HL-60 (cell line): ENCODE measurements at regions not wholly inside any gene's neighbourhood (a gene's known extent, or its start where the extent isn't known, plus 50 kb on each side); places are given as distances from the start of the nearest gene placed in this dataset.

Source experiments
- DNase-seq, 2 experiments: peaks; one replicate each; pipeline ENCODE4 v3.0.0-alpha.2; 2010 to 2020; ENCODE audit warnings: low read depth in 1 of 2, low spot score in 1 of 2
- H3K27ac ChIP-seq: fragments of 250-450 bp; sonication (Bioruptor Pico); replicated peaks from 2 replicates; pipeline ENCODE4 v1.5.1; 2020; ENCODE audit warnings: mild to moderate bottlenecking, moderate library complexity
- H3K27me3 ChIP-seq: fragments of 250-450 bp; sonication (Bioruptor Pico); 2 replicates; pipeline ENCODE4 v1.5.1; 2021; ENCODE audit warnings: mild to moderate bottlenecking, moderate library complexity; ENCODE audit not compliant: insufficient read depth, poor library complexity, severe bottlenecking
- H3K4me3 ChIP-seq: replicated peaks from 2 replicates; pipeline ENCODE4 v1.5.1; 2011; ENCODE audit warnings: mild to moderate bottlenecking, control low read depth, low read length; ENCODE audit not compliant: insufficient read depth
- GABPA ChIP-seq: IDR thresholded peaks from 2 replicates; pipeline ENCODE4 v1.6.1; 2012; ENCODE audit warnings: low read depth
- POLR2AphosphoS5 ChIP-seq: IDR thresholded peaks from 2 replicates; pipeline ENCODE4 v1.6.1; 2012; ENCODE audit warnings: low read depth
- SPI1 ChIP-seq: IDR thresholded peaks from 2 replicates; pipeline ENCODE4 v1.6.1; 2012; ENCODE audit warnings: low read depth, mild to moderate bottlenecking, borderline replicate concordance
- TF ChIP-seq, protein P1 (sequence below): IDR thresholded peaks from 2 replicates; pipeline ENCODE4 v1.6.1; 2012; ENCODE audit warnings: low read depth; ENCODE audit not compliant: insufficient replicate concordance
- TF ChIP-seq, protein P2 (sequence below): IDR thresholded peaks from one replicate; pipeline ENCODE4 v1.5.1; 2011; ENCODE audit warnings: low read length, control low read depth, inconsistent platforms; ENCODE audit not compliant: insufficient read depth

DNA sequence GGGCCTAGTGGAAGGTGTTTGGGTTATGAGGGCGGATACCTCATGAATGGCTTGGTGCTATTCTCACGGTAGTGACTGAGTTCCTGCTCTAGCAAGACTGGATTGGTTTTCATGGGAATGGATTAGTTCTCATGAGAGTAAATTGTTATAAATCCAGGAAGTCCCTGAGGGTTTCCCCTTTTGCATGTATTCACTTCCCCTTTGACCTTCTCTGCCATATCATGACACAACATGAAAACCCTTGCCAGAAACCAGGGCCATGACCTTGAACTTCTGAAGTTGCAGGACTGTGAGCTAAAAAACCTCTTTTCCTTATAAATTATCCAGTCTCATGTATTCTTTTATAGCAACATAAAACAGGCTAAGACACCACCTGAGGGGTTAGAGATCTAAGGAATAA is 529.7 kb upstream of the RPS6KA3 start:
- TF ChIP-seq, protein P1, sequence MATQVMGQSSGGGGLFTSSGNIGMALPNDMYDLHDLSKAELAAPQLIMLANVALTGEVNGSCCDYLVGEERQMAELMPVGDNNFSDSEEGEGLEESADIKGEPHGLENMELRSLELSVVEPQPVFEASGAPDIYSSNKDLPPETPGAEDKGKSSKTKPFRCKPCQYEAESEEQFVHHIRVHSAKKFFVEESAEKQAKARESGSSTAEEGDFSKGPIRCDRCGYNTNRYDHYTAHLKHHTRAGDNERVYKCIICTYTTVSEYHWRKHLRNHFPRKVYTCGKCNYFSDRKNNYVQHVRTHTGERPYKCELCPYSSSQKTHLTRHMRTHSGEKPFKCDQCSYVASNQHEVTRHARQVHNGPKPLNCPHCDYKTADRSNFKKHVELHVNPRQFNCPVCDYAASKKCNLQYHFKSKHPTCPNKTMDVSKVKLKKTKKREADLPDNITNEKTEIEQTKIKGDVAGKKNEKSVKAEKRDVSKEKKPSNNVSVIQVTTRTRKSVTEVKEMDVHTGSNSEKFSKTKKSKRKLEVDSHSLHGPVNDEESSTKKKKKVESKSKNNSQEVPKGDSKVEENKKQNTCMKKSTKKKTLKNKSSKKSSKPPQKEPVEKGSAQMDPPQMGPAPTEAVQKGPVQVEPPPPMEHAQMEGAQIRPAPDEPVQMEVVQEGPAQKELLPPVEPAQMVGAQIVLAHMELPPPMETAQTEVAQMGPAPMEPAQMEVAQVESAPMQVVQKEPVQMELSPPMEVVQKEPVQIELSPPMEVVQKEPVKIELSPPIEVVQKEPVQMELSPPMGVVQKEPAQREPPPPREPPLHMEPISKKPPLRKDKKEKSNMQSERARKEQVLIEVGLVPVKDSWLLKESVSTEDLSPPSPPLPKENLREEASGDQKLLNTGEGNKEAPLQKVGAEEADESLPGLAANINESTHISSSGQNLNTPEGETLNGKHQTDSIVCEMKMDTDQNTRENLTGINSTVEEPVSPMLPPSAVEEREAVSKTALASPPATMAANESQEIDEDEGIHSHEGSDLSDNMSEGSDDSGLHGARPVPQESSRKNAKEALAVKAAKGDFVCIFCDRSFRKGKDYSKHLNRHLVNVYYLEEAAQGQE = no peak
- TF ChIP-seq SPI1 (peak; percentile 60), GABPA (no peak)
- H3K27me3 ChIP-seq = no peaks in the 10 kb centered on the region
- H3K4me3 ChIP-seq = no peak overlapping the region
- no peak for DNase-seq
- no peak overlapping the region for H3K27ac ChIP-seq

DNA sequence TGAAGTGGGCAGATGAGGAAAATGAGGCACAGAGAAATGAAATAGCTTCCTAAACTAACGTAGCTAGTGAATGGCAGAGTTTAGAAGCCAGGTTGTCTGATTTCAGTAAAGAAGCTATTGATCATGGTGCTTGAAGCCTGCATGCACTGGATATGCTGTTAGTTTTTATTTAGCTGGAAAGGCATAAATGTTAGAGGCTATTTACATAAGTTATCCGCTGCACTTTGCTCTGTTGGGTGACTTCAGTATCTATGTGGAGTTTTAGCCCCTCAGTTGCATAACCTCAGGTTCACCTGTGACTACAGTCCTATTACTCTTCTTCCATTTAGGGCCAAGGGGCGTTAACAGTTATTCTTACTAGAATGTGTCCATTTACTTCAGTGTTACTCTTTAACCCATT is 522.4 kb upstream of the RPS6KA3 start:
- H3K27me3 ChIP-seq = no peaks in the 10 kb centered on the region
- no peak overlapping the region for H3K27ac ChIP-seq
- DNase-seq = no peak
- no peak overlapping the region for H3K4me3 ChIP-seq
- TF ChIP-seq SPI1 = no peak

DNA sequence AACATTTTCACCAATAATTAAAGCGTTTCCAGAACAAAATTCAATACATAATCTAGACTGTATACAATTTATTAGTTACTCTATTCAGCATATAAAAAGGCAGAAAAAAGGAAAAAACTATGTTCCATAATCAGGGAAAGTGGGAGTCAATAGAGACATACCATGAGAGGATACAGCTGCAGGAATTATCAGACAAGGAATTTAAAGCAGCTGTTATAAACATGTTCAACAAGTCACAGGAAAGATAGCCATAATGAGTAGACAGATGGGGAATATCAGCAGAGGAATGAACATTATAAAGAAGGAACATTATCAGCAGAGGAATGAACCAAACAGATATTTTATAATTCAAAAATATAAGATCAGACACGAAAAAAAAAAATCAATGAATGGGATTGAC is 500.6 kb upstream of the RPS6KA3 start:
- no peak for DNase-seq

DNA sequence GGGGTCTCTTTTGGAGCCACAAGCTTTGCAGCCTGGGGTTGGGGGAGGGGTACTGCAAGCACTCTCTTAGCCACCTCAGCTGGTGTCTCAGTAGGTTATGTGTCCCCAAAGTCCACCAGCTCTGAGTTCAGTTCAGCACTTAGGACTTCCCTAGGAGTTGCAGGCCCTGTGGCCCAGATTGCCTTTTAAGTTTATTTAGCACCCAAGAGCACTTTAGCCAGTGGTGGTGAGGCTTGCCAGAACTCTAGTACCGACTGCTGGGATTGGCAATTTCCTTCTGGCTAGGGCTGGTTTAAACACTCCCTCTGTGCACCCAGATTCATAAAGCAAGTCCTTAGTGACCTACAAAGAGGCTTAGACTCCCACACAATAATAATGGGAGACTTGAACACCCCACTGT is 489.9 kb upstream of the RPS6KA3 start:
- Histone ChIP-seq H3K27ac (no peak overlapping the region), H3K27me3 (no peaks in the 10 kb centered on the region), H3K4me3 (no peak overlapping the region)
- no peak for DNase-seq
- TF ChIP-seq, protein P1 = no peak
- TF ChIP-seq POLR2AphosphoS5 = no peak

More for the DNA sequence above, 500.6 kb upstream of the RPS6KA3 start:
- Histone ChIP-seq H3K27me3 (no peaks in the 10 kb centered on the region), H3K4me3 (no peak overlapping the region), H3K27ac (no peak overlapping the region)
- TF ChIP-seq GABPA (no peak), SPI1 (no peak), POLR2AphosphoS5 (no peak)
- TF ChIP-seq, protein P2, sequence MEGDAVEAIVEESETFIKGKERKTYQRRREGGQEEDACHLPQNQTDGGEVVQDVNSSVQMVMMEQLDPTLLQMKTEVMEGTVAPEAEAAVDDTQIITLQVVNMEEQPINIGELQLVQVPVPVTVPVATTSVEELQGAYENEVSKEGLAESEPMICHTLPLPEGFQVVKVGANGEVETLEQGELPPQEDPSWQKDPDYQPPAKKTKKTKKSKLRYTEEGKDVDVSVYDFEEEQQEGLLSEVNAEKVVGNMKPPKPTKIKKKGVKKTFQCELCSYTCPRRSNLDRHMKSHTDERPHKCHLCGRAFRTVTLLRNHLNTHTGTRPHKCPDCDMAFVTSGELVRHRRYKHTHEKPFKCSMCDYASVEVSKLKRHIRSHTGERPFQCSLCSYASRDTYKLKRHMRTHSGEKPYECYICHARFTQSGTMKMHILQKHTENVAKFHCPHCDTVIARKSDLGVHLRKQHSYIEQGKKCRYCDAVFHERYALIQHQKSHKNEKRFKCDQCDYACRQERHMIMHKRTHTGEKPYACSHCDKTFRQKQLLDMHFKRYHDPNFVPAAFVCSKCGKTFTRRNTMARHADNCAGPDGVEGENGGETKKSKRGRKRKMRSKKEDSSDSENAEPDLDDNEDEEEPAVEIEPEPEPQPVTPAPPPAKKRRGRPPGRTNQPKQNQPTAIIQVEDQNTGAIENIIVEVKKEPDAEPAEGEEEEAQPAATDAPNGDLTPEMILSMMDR = no peak
- TF ChIP-seq, protein P1 = no peak

DNA sequence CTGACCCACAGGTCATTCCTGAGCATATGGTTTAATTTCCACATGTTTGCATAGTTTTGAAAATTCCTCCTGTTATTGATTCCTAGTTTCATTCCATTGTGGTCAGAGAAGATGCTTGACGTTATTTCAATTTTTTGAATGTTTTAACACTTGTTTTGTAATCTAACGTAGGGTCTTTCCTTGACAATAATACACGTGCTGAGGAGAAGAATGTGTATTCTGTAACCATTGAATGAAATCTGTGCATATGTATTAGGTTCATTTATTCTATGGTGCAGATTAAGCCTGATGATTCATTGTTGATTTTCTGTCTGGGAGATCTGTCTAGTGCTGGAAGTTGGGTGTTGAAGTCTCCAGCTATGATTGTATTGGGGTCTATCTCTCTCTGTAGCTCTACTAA is 486.4 kb upstream of the RPS6KA3 start:
- no peak for DNase-seq
- H3K27me3 ChIP-seq = no peaks in the 10 kb centered on the region
- TF ChIP-seq, protein P2 = no peak
- H3K27ac ChIP-seq = no peak overlapping the region
- H3K4me3 ChIP-seq = no peak overlapping the region
